Retina (tissue), 1 donor: ENCODE measurements at regions not wholly inside any gene's neighbourhood (a gene's known extent, or its start where the extent isn't known, plus 50 kb on each side); places are given as distances from the start of the nearest gene placed in this dataset.
A peak's percentile ranks its signal among the peaks of the same experiment; 100 is the strongest.

Experiments used
- DNase-seq: peaks from one replicate; pipeline ENCODE4 v3.0.0-alpha.2; 2016

- DNase-seq = no peak
Measured at GRCh38 chr11:91854780-91855179, 369.8 kb upstream of the FAT3 start.

DNA sequence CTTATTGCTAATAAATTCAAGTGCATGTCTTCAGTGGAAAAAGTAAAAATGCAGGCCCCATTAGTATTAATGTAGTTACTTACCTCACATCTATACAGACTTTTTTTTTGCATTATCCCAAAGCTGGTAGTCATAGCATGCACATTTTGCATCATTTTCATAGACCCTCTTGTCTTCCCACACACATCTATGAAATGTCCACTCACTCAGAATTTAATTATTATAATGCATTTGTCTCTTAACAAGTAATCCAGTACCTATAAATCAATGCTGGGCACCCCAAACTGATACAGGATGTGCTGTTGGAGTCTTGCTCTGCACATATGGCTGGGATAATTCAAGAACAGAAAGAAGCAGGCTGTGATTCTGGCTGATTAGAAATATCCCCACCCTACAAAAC is 370.4 kb upstream of the FAT3 start:
- DNase-seq = no peak

DNA sequence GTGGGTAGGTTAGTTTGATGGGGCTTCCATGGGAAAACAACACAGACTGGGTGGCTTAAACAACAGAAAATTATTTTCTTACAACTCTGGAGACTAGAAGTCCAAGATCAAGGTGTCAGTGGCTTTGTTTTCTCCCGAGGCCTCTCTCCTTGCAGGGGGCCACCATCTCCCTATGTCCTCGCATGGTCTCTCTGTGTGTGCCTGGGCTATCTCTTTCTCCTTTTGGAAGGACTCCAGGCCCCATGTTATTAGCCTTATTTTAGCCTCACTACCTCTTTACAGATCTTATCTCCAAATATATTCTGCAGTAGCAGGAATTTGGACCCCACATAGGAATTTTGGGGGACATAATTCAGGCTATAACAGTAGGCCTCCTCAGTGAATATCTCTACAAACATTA is 372.7 kb upstream of the FAT3 start:
- no peak for DNase-seq

DNA sequence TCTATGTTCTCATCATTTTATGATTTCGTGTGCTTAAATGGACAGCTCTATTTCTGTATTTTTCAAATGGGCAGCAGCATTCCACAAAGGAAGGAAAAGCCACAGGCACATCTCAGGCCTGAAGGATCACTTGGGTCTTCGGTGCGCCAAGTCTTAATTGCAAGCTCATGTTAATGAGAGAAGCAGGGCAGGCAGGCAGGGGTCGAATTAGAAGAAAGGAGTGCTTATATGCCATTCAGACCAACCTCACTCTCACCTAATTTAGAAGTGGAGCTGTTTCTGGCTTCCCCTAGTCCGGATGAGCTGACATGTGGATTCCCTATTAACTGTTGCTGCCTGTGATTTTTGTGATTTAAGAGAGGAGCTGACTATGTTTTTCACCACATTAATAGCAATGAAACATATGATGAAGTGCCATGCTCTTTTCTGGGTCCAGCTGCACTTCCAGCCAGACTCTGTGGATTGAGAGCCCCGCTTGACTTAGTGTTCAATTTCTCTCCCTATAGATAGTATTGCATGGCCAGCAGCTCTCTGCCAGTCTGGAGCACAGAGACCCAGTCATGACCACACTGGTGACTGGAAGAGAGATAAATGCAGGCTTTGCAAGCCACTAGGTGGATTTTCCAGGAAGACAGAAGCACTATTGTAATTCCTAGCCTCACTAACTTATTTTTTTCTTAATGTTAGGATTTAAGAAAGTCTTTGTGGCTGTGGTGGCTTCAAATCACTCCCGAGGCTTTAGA is 373.9 kb upstream of the FAT3 start:
- DNase-seq = no peak

DNA sequence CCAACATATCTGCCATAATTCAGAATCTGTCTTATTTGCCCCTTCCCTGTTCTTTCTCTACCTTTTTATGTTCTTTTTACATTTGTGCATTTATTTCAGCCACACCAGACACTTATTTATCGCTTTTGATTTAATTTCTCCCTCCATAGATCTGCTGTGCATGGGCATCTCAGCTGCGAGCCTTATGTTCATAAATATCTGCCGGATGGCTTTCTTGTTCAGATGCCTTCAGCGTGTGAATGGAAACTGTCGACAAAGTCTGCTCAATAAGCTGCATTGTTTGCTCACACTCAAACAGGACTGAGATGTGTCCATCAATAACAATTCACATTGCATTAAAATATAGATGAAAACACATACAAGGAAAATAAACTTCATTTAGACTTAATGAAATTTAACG is 374.6 kb upstream of the FAT3 start:
- DNase-seq = no peak

DNA sequence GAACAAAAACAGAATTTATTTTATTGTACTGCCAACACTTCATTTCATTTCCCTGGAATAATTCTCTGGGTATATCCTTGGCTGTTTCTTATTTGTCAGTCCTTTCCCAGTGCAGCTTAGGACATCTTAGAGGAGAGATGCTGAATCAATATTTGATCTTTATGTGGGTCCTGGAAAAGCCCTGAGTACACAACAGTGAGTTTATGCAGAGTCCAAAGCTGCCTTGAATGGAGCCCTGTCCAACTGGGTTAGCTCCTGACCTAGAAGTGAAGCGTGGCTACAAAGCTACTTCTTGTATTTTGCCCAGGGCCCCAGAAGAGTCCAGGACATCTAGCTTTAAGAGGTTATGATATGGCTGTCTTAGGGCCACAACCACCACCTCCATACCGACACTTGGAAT is 378.0 kb upstream of the FAT3 start:
- DNase-seq = no peak

GRCh38 chr11:91846002-91846401 is 378.6 kb upstream of the FAT3 start:
- DNase-seq = no peak

GRCh38 chr11:91840640-91841240 is 383.9 kb upstream of the FAT3 start:
- no peak for DNase-seq

- no peak for DNase-seq
Measured at GRCh38 chr11:91837411-91838330, 386.9 kb upstream of the FAT3 start.

DNA sequence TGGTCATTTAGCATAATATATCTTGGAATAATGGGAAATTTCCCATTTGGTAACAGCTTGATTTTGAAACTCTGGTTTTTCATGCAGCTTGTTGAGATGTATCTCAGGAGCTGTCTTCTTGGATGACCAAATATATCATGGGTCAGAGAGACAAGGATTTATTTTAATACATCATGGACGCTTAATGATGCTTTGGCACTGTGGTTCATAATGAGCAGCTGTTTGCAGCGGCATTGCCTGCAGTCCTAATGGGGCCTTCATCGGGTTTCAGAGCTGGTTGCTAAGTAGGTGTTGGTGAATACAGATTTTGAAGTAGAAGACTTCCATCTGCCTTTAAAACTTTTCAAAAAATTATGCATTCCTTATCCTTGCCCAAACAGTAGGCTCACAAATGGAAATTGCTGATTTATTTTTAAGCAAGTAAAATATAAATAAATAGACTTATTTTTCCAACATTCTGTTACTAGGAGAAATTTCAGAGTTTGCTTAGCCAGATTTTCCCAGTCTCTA is 389.5 kb upstream of the FAT3 start:
- DNase-seq = no peak

- no peak for DNase-seq
Measured at GRCh38 chr11:91828901-91829300, 395.7 kb upstream of the FAT3 start.

DNA sequence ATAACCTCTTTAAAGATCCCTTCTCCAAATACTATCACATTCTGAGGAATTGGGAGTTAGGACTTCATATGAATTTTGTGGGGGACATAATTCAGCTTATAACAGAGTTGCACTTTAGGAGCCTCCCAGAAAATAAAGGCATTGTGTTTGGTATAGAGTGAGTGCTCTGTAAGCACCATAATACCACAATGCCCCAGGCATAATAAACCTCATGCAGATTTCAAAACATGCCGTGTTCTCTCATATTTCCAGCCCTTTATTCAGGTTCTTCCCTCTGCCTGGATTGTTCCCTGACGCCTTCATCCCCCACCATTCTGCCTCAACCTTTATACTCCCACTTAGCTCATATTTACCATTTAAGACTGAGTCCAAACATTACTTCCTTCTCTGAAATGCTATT is 398.8 kb upstream of the FAT3 start:
- DNase-seq = no peak

DNA sequence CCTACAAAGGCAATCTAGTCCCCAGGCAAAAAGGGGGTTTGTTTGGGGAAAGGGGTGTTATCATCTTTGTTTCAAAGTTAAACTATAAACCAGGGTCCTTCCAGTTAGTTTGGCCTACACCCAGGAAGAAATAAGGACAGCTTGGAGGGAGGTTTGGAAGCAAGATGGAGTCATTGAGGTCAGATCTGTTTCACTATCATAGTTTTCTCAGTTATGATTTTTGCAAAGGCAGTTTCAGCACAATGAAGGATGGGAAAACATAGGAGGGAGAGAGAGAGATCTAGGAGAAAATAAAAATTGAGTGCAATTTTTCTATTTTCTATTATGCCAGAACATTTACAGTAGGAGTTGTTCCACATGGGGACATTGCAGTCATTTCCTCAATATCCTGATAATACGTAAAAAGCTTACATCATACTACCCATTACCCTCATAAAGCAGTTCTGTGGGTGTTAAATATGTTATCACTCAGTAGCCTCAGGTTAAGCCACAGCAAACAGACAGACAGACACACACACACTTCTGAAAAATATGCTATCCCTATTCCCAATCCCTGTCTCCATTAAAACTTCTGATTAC is 401.3 kb upstream of the FAT3 start:
- DNase-seq = no peak

DNA sequence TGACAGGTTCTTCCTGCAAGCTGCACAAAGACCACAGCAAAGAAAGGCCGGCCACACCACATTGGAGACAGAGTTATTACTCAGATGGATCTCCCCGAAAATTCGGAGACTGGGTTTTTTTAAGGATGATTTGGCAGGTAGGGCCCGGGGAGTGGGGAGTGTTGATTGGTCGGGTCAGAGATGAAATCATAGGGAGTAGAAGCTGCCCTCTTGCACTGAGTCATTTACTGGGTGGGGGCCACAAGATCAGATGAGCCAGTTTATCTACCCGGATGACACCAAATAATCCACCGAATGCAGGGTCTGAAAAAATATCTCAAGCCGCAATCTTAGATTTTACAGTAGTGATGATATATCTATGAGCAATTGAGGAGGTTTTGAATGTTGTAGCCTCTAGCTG is 401.8 kb upstream of the FAT3 start:
- no peak for DNase-seq

DNA sequence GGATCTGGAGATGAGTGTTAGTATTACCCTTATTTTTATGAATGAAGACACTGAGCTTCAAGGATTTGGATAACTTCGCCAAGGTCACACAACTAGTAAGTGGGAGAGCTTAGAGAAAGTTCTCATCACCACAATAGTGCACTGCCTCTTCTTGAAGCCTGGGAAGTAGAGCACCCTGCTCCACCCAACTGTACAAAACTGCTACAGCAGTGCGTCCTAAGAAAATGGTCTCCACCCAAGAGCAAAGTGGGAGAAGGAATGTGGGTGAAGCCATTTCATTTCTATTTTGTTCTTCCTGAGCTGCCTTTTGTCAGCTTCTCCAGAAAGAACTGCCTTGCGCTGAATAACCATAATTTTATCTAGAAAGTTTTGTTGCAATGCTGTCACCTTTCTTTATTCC is 403.9 kb upstream of the FAT3 start:
- DNase-seq = no peak

DNA sequence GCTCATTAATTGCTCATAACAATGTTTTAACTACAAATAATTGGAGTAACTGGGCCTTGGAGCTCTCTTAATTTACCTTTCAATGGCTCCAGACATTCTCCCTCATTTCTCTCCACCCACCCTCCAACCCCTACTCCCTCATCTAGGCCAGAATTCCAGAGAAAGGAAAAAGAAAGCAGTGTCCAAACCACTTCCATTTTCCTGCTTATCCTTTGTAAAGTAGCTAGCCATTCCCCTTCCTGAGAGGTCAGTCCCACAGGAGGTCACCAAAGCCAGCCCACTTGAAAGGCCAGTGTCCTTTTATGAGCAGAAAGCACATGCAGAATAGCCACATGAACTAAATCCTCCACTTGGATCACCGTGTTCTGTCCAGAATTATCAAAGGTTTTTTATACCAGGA is 404.8 kb upstream of the FAT3 start:
- no peak for DNase-seq

- DNase-seq = no peak
Measured at GRCh38 chr11:91819195-91819594, 405.4 kb upstream of the FAT3 start.

GRCh38 chr11:91817996-91818395 is 406.6 kb upstream of the FAT3 start:
- no peak for DNase-seq

- DNase-seq = no peak
Measured at GRCh38 chr11:91813263-91813662, 411.4 kb upstream of the FAT3 start.

GRCh38 chr11:91810871-91811270 is 413.7 kb upstream of the FAT3 start:
- no peak for DNase-seq

GRCh38 chr11:91805293-91805692 is 419.3 kb upstream of the FAT3 start:
- no peak for DNase-seq

DNA sequence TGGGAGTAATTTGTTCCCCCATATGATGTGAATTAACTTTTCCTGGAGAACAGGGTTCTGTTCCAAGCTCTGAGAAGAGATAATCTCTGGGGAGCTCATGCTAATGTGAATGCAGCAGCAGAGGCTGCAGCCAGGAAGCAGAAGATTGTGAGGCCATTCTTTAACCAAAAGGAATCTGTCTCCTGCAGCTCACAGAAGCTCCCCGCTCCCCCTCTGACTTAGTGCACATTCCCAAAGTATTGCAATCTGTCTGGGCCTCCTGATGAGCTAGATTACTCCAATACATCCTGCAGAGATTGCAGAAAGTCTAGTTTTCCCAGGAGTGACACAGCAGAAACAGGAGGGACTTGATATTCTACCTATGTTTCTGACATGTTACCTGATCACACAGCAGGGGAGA is 420.6 kb upstream of the FAT3 start:
- DNase-seq = peak; percentile 11

DNA sequence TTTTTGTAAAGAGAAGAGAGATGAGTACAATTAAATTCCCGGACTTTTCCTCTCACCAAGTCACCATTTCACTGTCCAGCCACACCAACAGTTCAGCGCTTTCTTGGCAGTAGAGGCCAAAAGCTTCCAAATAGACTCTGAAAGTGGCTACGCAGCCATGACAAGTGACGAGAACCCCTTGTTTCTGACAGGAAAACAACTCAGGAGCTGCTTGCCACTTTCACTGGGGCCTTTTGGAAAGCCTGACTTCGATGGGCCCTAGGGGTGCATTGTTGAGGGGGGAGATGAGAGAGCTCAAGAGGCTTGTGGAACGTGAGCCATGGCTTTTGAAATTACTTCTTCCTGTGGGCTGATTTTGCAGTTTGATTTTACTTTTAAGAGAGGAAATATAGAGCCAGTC is 422.1 kb upstream of the FAT3 start:
- DNase-seq = no peak
